GM21360 (cell line): ENCODE measurements at regions not wholly inside any gene's neighbourhood (a gene's known extent, or its start where the extent isn't known, plus 50 kb on each side); places are given as distances from the start of the nearest gene placed in this dataset.

Experiments used
- ATAC-seq: cut with Tn5 transposase; IDR thresholded peaks from one replicate; pipeline ENCODE4 v1.9.1; 2021; ENCODE audit warnings: mild to moderate bottlenecking, moderate library complexity; ENCODE audit not compliant: unreplicated experiment

DNA sequence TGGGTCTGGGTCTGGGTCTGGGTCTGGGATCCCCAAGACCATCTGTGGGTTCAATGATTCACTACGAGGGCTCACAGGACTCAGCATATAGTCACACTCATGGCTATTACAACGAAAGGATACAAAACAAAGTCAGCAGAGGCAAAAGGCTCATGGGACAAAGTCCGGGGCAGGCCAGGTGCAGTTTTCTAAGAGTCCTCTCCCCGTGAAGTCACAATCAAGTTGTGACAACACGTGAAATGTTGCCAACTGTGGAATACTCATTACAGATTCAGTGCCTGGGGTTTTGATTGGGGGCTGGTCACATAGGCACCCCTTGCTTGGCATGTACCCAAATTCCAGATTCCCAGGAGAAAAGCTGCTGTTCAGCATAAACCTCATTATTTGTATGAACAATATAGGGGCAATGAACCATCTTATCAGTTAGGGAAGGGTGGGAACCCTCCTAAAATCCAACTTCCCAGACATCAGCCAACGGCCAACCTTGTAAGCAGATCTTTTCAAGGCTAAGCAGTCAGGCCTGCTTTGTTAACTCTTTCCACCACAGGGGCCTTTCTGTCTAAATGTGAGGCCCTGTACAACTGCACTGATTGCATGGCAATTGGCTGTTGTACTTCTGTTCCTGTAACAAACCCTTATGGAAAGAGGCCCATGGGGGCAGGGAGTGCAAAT lies 58.2 kb upstream of the DIPK2B start:
- no peak for ATAC-seq
